Ishikawa (cell line): ENCODE measurements at regions not wholly inside any gene's neighbourhood (a gene's known extent, or its start where the extent isn't known, plus 50 kb on each side); places are given as distances from the start of the nearest gene placed in this dataset.

ENCODE experiments used
- CREB1 ChIP-seq: IDR thresholded peaks from 2 replicates; pipeline ENCODE4 v1.6.1; 2012; ENCODE audit warnings: low read depth
- FOXM1 ChIP-seq: IDR thresholded peaks from 2 replicates; pipeline ENCODE4 v1.6.1; 2012; ENCODE audit warnings: low read depth, borderline replicate concordance
- REST ChIP-seq: IDR thresholded peaks from 2 replicates; pipeline ENCODE4 v1.6.1; 2012; ENCODE audit warnings: low read depth, mild to moderate bottlenecking

GRCh38 chr7:46663025-46663424 is 742.0 kb upstream of the IGFBP3 start:
- TF ChIP-seq REST: no peak
- TF ChIP-seq FOXM1: no peak
- no peak for TF ChIP-seq CREB1
